AG08395 (cell line): ENCODE measurements at regions not wholly inside any gene's neighbourhood (a gene's known extent, or its start where the extent isn't known, plus 50 kb on each side); places are given as distances from the start of the nearest gene placed in this dataset.
"Not testable (repeated sequence)": the region's sequence is repeated elsewhere in the genome, so short reads cannot be mapped to it uniquely, and the experiment has no call there.

Experiments
- DNase-seq: peaks from one replicate; pipeline ENCODE4 v3.0.0; 2012; ENCODE audit warnings: mixed read lengths, low spot score

DNA sequence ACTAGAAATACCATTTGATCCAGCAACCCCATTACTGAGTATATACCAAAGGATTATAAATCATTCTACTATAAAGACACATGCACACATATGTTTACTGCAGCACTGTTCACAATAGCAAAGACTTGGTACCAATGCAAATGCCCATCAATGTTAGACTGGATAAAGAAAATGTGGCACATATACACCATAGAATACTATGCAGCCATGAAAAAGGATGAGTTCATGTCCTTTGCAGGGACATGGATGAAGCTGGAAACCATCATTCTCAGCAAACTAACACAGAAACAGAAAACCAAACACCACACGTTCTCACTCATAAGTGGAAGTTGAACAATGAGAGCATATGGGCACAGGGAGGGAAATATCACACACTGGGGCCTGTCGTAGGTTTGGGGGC is 106.0 kb downstream of the SPATA18 start:
- DNase-seq: not testable (repeated sequence)

DNA sequence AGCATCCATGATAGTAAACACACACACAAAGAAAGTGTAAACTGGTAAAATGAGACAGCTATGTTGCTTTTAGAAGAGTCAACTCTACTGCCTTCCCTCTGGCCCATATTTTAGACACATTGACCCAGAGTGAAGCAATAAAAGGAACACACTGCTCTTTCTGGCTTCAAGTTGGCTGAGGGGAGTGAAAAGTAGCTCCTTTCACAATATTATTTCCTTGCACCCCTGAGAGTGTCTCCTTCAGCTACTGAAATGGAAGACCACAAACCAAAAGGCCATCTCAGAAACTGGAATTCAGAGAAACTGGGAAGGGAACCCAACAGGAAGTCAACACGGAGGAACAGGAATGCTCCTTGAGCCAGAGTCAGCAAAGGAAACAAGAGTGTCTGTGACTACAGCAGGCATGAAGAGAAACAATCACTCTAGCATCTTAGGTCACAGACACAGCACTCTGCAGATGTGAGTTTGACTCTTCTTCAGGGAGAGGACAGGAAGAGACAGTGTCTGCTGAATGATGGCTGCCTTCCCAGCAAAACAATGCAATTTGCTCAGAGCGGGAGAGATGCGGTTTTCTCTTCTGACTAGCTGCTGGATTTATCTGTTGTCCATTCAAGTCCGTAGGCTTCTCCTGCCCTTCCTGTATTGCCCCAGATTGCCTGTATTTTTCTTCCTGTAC is 106.7 kb downstream of the SPATA18 start:
- DNase-seq: peak; percentile 26

DNA sequence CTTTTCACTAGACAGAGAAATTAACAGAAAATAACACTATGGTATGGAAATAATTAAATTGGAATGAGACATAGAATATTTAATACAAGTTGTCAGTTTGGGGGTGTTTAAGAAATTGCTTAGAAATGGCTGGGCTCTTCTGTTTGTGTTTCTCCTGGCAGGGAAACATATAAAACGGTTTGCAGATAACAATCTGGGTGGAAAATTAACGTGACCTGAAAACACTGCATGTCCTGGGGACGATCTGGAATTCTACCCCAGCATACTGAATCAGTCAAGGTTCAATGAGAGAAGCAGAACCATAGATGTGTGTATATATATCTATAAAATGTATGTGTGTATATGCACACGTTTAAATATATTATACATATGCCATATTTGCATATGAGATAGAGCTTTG is 109.8 kb downstream of the SPATA18 start:
- no peak for DNase-seq

DNA sequence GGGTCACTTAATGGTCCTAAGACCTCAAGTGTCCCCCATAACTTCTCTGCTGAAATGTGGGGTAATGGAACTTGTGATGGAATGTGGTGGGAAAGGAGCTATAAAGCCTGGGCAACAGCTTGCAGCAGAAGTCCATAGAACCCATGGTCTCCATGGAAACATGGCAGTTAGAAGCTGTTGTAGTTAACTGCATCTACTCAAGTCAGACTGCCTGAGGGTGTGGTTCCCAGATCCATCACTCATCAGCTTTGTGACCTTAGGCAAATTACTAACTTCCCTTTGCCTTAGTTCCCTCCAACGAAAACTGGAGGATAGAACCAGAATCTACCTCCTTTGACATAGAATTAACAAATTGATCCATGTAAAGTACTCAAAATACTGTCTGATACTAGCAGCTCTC is 113.0 kb downstream of the SPATA18 start:
- no peak for DNase-seq

GRCh38 chr4:52172166-52172565 is 121.1 kb downstream of the SPATA18 start:
- no peak for DNase-seq

GRCh38 chr4:52173470-52174045 is 122.5 kb downstream of the SPATA18 start:
- peak; percentile 84 for DNase-seq

DNA sequence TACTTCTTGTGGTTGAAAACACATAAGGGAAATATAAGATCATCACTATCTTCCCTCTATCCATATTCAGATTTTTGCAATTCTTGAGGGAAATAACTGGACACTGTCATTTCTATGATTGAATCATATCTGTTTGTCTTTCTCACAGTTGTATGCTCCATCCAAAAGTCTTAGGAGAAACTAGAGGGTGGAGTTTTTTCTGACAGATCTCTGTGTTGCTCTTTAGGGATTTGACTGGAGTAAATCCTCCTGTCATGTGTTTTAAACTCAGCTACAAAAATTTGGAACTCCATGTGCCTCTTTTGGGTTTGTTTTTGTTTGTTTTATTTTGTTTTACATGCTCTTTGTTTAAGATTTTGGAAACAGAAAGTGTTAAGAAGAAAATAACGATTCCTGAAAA is 136.5 kb downstream of the SPATA18 start:
- no peak for DNase-seq

GRCh38 chr4:52192001-52192400 is 140.9 kb downstream of the SPATA18 start:
- no peak for DNase-seq

DNA sequence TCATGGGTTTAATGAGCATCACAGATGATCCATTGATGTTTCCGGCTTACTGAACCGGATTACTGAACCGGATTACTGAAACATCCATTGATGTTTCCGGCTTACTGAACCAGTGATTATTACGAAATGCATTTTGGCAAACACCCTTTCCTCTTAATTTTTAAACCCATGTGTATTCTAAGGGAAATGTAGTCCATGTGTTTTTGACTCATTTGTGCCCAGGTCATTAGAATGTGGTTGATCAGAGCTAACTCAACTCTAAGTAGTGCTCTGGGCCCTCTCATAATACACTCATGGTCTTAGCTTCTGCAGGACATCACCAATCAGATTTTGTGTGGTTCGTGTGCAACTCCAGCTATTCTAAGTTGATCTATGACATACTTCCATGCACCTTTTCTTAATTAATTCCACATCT is 141.6 kb downstream of the SPATA18 start:
- DNase-seq: peak; percentile 38

- no peak for DNase-seq
Measured at GRCh38 chr4:52195869-52196268, 144.8 kb downstream of the SPATA18 start.

GRCh38 chr4:52196606-52197130 is 145.6 kb downstream of the SPATA18 start:
- no peak for DNase-seq

DNA sequence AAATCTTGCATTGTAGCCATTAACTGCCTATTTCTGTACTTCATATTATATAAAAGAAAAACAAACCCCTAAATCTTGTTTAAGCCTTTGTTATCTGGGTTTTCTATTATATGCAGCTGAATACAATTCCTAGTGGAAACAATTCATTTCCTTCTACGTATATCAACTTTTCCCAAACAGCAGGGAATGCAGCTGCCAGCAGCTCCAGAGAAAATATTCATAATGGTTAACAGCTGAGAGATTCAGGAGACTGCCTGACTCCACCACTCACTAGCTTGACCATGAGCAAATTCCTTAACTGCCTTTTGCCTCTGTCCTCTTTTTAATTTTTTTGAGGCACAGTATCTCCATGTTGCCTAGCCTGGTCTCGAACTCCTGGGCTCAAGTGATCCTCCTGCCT is 146.2 kb downstream of the SPATA18 start:
- peak; percentile 61 for DNase-seq

GRCh38 chr4:52198294-52198693 is 147.2 kb downstream of the SPATA18 start:
- no peak for DNase-seq

GRCh38 chr4:52199574-52200338 is 148.7 kb downstream of the SPATA18 start:
- peak; percentile 79 for DNase-seq

DNA sequence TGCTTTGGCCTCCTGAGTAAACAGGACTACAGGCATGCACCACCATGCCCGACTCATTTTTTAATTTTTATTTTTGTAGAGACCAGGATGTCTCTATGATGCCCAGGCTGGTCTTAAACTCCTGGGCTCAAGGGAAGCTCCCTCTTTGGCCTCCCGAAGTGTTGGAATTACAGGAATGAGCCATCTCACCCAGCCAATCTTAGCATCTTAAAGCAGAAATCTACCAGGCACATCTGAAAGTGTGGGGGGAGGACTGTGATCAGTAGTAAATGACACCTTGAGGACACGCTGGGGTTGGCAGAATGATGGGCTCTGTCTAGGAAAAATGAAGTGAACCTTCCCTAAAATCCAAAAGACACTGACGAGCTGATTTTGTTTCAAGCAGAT is 149.2 kb downstream of the SPATA18 start:
- no peak for DNase-seq

DNA sequence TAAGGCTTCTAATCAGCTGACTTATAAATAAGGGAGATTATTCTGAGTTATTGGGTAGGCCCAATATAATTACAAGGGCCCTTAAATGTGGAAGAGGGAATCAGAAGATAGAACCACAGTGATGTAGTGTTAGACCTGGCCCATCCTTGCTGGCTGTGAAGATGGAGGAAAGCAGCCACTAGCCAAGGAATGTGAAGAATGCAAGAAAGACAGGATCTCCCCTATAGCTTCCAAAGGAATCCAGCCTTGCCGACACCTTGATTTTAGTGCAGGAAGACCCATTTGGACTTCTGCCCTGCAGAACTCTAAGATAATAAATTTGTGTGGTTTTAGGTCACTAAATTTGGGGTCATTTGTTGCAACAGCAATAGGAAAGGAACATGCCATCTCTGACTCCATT is 150.6 kb downstream of the SPATA18 start:
- DNase-seq: no peak

- no peak for DNase-seq
Measured at GRCh38 chr4:52202251-52202779, 151.2 kb downstream of the SPATA18 start.

DNA sequence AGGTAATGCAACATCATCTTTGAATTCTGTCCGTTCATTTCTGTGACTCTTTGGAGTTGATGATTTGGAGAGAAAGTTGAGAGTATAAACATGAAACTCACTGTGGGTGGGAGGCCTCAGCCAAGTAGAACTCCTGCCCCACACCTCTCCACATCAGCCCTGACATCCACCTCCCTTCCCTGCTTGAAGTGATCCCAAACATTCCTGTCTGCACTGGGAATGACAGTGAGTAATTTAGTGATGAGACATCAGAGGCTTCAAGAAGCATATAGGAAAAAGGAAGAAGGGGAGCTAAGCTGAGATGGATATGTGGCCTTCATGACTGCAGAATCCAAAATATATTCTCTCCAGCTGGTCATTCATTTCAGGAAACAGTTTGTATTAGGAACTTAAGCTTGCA is 151.8 kb downstream of the SPATA18 start:
- DNase-seq: no peak

DNA sequence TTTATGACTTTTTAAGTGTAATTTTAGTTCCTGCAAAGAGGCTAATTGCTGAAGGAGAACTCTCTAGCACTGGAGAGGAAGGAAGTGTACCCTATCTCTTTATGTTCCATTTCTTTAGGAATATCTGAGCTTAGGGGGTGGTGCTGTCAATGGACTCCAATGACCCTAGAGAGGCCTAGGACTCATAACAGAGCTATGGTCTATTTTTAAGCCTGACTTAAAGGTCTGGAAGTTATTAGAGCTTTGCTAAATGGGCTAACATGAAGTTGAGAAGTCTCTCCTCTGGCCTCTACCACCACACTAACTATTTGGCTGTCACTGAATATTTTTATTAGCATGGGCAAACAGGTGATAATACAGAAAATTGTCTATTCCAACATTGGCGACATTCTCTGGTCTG is 152.2 kb downstream of the SPATA18 start:
- no peak for DNase-seq

DNA sequence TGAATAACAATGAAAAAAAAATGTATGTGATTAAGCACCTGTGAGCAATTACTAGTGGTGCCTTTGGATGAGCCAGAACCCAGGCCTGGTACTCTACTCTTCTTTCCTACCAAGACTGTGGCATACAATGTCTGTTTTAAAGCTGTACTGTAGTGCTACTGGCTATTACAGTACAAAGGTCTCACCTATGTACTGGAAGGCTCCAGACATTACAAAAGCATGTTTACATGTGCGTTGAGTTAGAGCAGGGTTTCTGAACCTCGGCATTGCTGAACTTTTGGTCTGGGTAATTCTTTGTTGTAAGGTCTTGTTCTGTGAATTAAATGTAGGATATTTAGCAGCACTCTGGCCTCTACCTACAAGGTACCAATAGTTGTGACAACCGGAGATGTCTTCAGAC is 153.8 kb downstream of the SPATA18 start:
- DNase-seq: no peak

DNA sequence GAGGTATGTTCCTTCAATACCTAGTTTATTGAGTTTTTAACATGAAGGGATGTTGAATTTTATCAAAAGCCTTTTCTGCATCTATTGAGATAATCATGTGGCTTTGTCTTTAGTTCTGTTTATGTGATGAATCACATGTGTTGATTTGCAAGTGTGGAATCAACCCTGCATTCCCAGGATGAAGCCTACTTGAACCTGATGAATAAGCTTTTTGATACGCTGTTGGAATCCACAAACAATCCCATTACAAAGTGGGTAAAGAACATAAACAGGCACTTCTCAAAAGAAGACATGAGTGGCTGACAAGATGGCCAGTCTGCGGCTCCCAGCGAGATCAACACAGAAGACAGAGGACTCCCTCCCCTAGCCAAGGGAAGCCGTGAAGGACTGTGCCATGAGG is 156.0 kb downstream of the SPATA18 start:
- peak; percentile 36 for DNase-seq

GRCh38 chr4:52212702-52213101 is 161.6 kb downstream of the SPATA18 start:
- no peak for DNase-seq

DNA sequence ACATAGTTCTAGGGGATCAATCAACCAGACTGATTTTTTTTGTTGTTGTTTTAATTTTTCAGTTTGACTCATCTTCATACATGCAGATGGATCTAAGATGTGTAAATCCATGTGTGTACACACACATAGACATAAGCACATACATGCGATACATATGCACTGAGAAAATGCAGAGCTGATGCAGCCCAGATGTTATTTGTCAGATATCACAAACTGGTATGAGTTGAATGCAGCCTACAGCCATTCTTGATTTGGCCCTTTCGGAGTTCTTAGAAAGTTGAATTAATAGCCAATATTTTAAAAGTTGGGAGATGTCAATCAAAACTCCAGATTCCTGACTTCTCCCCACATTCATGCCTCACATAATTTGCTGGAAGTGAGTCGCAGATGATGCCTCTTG is 180.4 kb downstream of the SPATA18 start:
- no peak for DNase-seq
